Astrocyte of the spinal cord (primary cell): ENCODE measurements at regions not wholly inside any gene's neighbourhood (a gene's known extent, or its start where the extent isn't known, plus 50 kb on each side); places are given as distances from the start of the nearest gene placed in this dataset.

Experiments
- DNase-seq: peaks from one replicate; pipeline ENCODE4 v3.0.0; 2011; ENCODE audit warnings: low read depth, low spot score
- H3K4me3 ChIP-seq: 2 replicates; pipeline ENCODE4 v1.5.1; 2011; ENCODE audit warnings: low read depth, mild to moderate bottlenecking, low read length, moderate library complexity
- CTCF ChIP-seq: IDR thresholded peaks from 2 replicates; pipeline ENCODE4 v1.5.1; 2012; ENCODE audit warnings: low read depth, mild to moderate bottlenecking, low read length, inconsistent platforms
- in situ Hi-C: cut with HindIII; loops from 2 replicates; pipeline ENCODE4 v1.10.0; 2017; ENCODE audit warnings: low sequenced_read_pairs

- TF ChIP-seq CTCF: no peak
- in situ Hi-C loops: no loop called here
- H3K4me3 ChIP-seq: no peak overlapping the region
- no peak for DNase-seq
These were observed 132.4 kb downstream of the MYCN start for GRCh38 chr2:16072638-16073290.

- DNase-seq: no peak
- TF ChIP-seq CTCF: no peak
- in situ Hi-C loops: no loop called here
- no peak overlapping the region for H3K4me3 ChIP-seq
These were observed 131.7 kb downstream of the MYCN start for GRCh38 chr2:16071865-16072637.

DNA sequence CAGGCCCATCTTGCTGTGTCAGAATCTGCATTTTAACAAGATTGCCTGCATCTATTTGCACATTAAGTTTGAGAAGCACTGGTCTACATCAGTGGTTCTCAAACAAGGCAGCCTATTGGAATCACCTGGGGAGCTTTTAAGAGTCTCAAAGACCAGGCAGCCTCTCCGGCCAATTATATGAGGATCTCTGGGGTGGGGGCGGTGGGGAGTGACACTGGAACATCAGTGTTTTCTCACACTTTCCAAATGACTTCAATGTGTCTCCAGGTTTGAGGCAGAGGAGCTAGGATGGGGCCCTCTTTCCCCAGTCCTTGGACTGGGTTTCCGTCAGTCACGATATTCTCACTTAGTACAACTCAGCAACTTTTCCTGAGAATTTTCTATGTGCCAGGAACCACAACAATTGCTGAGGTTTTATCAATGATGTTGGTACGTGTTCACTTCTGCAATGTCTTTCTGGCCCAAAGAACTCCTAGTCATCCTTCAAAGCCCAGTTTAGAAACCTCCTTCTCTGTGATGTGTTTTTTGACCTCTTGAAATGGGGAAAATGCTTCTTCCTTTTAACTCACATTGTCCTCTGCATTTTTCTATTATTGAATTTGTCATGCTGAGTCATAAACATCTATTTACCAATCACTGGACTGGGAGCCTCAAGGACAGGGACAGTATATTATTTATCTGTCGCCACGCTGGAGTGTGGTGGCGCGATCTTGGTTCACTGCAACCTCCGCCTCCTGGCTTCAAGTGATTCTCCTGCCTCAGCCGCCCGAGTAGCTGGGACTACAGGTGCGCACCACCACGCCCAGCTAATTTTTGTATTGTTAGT, 130.9 kb downstream of the MYCN start:
- no peak for DNase-seq
- no peak for TF ChIP-seq CTCF
- in situ Hi-C loops: no loop called here
- H3K4me3 ChIP-seq: no peak overlapping the region

DNA sequence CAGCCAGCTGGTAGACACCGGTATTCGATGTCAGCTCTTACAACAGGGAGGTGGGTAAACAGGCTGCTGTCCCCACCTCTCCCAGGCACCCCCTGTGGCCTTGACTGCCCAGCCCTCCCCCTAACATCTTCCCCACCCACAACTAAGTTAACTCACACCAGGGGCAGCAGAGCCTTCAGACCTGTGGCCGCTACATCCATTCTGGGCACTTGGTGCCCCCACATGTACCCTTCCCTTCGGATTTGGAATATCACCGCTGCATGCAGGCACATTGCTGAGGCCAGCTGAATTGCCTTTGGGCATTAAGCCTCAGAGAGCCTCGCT, 130.3 kb downstream of the MYCN start:
- DNase-seq: no peak
- in situ Hi-C loops: no loop called here
- TF ChIP-seq CTCF: no peak
- H3K4me3 ChIP-seq: no peak overlapping the region

DNA sequence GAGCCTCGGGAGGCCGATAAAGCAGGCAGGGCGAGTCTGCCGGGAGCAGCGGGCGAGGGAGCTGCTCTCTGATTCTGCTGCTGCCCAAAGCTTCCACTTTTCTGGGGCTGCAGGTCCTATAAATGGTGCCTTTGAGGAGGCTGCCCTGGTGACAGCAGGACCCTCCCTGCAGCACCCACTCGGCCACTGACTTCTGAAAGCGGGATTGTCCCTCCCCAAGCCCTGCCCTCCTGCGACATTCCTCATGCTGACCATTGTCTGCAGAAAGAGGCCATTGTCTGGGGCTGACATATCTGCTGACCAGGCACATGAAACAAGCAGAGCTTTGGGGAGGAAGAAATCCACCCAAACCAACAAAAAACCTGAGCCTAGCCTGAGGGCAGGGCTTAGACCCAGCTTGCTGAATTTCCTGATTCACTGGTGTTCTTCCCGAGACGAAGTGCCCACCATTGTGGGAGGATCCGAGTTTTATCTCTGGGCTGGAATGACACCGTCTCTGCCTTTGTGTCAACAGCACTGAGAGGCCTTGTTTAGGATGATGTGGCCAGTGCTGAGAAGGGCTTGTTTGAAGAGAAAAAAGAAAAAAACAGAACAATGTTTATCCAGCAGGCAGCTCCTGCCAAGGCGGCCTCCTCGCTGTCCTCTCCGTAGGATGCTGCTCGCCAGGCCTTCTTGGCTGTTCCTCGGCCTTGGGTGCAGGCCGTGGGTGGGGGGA, 129.7 kb downstream of the MYCN start:
- in situ Hi-C loops: no loop called here
- DNase-seq: no peak

More for the DNA sequence above, 129.7 kb downstream of the MYCN start:
- H3K4me3 ChIP-seq: no peak overlapping the region
- TF ChIP-seq CTCF: no peak
